AG20443 (cell line): ENCODE measurements at regions not wholly inside any gene's neighbourhood (a gene's known extent, or its start where the extent isn't known, plus 50 kb on each side); places are given as distances from the start of the nearest gene placed in this dataset.
A peak's percentile ranks its signal among the peaks of the same experiment; 100 is the strongest.
"Not testable (repeated sequence)": the region's sequence is repeated elsewhere in the genome, so short reads cannot be mapped to it uniquely, and the experiment has no call there.

ENCODE experiments used
- DNase-seq: peaks from one replicate; pipeline ENCODE4 v3.0.0; 2012; ENCODE audit warnings: low spot score, mixed read lengths

DNA sequence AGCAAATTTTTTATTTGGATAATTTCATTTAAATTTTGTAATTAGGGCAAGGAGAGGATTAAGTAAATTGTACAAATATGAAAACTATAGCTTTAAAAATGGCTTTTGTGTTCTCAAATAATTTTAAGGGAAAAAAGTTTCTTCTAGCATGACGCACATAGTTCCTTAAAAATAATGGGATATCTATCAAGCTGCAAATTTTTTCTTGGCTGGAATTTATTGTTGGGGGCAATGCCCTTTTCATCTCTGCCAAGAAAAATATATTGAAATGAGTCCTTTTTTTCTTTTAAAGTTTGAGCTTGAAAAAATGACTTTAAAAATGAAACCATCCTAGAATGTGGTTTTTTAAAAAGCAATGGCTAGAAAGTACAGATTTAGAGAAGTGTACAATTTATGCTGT is 154.4 kb upstream of the UGT8 start:
- DNase-seq: no peak

DNA sequence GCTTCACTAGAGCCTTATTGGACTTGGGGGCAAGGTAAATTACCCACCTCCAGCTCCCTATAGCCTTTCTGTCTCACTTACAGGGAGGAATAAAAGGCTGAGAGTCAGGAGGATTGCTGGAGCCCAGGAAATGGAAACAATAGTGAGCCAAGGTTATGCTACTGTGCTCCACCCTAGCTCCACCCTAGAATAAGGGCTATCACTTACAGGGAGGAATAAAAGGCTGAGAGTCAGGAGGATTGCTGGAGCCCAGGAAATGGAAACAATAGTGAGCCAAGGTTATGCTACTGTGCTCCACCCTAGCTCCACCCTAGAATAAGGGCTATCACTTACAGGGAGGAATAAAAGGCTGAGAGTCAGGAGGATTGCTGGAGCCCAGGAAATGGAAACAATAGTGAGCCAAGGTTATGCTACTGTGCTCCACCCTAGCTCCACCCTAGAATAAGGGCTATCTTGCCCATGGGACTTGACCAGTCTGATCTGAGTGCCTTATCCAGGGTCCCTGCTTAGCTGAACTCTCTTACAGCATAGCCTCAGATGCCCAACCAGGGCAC is 150.6 kb upstream of the UGT8 start:
- DNase-seq: not testable (repeated sequence)

DNA sequence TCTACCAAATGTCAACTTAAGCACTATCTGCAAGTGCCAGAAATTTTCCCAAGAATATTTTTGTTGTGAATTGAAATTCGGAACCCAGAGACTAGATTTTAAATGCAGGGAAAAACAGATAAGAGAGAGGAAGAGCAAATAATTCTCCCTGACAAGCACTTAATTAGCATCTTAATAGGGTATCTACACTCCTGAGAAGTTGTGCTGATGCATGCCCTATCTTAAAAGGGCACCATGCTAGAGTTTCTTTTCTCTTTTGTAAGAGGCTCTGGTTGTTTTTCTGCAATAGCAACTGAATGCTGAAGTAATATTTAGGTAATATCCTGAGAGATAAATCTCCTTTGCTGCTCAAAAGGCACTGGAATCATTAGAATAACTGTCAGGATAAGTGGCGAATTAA is 139.9 kb upstream of the UGT8 start:
- no peak for DNase-seq

DNA sequence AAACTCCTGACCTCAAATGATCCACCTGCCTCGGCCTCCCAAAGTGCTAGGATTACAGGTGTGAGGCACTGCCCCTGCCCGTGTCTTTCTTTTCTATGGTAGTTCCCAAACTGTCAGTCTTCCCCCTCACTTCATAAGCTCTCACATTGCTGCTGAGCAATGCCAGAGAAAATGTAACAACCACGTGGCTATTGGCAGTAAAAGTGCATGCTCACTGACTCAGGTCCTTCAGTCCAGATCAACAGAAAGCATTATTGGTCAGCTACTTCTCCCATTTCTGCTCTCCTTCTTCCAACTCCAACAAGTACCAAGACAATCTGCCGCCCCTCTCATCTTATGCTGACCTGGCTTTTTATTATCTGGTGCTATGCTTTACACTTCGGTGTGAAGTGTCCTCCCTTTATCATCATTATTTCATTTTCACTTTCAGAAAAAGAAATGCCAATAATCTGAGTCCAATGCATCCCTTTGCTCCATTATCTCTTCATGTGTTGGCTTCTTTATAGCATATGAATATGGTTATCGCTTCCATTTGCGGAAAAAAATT is 133.8 kb upstream of the UGT8 start:
- peak; percentile 13 for DNase-seq

DNA sequence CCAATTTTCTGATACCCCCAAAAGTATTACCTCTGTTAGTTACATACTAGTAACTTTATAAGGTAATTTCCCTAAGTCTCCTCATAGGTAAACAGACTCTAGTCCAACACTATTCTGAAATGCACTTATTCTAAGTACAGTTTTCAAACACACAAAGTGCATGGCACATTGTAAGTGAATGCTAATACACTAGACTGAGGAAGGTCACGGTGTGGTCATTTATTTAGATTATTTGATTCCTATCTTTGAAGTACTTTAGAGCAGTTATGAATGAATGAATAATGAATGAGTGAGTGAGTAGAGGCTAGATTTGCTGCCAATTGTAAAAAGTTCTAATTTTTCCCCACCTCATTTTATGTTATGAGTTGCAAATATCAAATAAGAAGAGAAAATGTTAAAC is 132.8 kb upstream of the UGT8 start:
- no peak for DNase-seq

DNA sequence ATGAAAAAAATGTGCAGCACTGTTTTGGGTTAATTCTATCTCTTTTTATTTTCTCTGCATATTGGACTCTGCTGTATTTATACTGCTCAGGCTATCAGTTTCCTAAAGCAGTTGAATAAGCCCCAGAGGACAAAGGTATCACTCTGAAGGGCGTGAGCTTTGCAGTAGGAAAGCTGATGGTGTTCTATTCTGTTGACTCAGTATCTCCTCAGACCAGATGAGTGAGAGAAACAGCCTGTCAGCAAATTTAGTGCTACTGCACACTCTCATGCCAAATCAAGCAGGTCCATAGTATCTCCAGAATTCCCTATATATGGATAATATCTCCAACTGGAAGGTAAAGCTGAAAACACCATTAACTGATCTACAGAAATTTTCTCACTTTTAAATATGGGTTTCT is 132.3 kb upstream of the UGT8 start:
- DNase-seq: no peak

DNA sequence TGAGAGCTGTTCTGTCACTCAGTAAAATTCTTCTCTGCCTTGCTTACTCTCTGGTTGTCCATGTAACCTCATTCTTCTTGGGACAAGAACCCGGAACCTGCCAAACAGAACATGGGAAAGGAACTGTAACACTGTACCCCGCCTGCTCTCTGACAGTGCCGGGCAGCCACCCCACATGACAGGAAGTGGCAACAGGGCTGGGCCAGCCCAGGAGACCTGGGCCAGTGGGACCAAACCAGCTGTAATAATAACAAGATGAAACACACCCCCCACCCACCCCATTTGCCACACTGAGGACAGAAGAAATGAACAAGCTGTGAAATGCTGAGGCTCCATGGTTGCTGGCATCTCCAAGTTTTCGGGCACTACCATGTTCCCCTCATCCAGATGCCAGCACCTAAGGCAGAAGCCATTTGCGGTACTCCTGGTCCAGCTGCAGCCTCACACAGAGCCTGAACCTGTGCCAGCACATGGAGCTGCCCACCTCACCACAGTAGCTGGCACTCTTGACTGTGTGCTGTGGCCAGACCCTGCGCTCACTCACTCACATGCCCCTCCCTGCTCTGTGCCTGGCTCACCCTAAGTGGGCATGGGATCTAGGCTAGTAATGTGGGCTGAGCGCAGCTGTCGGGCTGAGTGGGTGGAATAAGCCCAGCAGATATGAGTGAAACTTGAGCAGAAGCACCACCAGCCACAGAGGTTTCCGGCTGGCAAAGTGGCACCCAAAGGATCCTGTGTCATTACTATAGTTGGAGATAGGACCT is 126.2 kb upstream of the UGT8 start:
- DNase-seq: no peak

DNA sequence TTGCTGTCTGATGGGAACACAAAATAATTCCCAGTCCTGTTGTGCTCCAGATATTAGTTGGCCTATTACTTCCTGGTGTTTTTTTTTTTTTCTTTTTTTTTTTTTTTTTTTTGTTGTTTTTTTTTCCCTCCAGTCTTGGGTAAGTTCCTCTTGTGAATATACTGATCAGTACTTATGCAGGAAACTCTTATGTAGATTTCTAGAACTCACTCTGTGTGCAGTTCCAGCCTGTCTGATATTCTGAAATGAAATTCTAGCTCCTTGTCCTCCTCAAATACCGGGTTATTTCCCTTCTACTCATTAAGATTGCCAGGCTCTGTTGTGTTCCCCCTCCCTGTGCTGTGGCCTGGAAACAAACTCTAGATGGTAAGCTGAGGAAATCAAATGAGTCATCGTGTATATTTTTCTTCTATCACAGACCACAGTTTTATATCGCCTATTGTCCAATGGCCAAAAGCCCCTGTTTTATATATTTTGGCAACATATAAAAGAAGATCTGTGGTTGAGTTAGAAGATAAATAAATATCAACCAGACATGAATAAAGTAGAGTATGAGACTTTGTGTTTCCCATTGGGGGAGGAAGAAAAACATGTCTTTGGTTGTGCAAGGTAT is 124.3 kb upstream of the UGT8 start:
- DNase-seq: no peak

DNA sequence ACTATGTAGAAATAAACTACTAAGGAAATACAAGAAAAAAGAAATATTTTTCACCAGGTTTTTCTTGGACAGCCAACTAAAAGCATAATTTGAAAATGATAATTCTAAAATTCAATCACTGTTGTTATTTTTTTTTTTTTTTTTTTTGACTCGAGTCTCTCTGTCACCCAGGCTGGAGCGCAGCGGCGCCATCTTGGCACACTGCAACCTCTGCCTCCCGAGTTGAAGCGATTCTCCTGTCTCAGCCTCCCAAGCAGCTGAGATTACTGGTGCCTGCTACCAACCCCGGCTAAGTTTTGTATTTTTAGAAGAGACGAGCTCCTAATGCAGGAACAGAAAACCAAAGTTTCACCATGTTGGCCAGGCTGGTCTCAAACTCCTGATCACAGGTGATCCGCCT is 122.3 kb upstream of the UGT8 start:
- DNase-seq: no peak

DNA sequence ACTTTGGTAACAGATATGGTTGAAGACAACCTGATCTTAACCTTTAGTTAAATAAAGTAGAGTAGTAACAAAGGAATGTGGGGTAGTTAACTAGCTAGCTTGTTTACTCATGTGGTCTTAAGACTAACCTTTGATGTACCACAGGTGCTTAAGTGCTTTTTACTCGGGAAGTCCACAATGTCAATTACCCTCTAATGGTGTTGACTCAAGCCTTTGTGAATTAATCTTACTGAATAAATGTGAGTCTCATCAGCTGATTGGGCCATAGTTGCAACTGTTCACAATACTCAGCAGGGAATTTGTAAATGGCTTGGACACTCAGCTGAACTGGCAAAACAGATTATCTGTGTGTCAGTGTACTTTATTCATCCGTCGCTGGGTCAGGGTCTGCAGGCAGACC is 119.0 kb upstream of the UGT8 start:
- no peak for DNase-seq

DNA sequence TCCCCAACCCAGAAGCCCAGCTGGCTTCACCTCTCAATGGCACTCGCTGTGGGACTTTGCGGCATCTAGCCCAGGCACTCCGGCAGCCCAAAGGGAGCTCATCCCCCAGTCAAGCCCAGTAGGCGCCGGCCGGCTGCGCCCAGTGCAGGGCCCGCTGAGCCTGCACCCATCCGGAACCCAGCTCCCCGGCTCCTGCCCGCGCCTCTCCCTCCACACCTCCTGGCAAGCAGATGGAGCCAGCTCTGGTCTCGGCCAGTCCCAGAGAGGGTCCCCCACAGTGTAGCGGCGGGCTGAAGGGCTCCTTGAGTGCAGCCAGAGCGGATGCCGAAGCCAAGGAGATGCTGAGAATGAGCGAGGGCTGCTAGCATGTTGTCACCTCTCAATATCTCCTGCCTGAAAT is 116.8 kb upstream of the UGT8 start:
- DNase-seq: no peak

DNA sequence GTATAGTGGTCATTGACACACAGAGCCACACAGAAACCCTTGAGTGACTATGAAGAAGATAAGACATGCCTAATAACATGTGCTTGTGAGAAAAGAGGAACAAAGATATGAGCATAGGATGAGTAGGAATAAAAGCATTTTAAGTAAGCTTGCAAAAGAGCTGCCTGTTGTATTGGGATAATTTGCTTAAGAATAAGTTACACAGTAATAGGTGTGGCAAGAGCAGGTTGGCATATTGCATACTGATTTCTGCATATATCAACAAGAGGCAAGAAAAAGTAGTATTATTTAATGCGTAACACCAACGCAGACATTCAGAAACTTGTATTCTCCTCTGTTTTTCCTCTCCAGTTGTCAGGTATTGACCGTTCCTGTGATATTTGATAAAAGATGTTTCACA is 111.5 kb upstream of the UGT8 start:
- DNase-seq: no peak

DNA sequence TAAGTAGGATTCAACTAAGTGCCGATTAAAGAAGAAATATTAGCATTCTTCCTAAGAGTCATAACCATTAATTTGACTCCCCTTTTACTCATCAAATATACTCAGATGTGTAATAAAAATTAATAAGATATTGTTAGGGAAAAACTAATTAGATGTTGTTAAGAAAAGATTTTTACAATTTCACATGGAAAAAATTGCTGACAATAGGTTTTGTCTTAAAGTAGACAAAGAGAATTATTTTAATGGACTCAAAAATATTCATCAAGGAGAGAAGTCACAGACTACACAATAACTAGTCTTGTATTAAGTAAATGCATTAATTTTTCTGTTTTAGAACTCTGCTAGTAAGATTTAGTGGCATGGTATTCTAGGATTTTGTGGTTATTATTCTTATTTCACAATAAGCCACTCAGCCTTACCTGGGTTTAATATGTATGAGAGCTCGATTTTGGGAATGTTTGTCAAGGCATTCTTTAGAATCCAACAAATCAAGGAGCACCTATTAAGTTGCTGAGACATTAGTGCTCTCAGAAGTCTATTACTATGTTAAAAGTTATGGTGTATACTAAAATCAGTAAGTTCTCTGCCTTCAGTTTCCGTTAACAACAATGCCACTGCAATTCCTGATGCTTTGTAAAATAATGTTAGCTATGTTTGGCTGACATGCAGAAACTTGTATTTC is 110.2 kb upstream of the UGT8 start:
- DNase-seq: no peak

DNA sequence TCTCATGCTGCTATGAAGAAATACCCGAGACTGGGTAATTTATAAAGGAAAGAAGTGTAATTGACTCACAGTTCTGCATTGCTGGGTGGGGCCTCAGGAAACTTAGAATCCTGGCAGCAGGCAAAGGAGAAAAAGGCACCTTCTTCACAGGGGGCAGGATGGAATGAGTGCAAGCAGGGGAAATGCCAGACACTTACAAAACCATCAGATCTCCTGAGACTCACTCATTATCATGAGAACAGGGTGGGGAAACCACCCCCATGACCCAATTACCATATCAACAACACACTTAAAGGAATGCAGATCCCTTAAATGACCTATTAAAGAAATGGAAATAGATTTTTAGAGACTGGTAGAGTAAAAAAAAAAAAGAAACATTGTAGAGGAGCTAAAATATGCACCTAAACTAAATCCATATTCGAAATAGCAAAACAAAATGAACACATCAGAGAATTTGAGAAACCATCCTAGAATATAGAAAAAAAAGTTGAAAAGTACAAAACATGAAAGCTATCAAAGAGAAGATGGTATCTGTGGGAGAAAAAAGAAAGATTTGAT is 104.3 kb upstream of the UGT8 start:
- no peak for DNase-seq

DNA sequence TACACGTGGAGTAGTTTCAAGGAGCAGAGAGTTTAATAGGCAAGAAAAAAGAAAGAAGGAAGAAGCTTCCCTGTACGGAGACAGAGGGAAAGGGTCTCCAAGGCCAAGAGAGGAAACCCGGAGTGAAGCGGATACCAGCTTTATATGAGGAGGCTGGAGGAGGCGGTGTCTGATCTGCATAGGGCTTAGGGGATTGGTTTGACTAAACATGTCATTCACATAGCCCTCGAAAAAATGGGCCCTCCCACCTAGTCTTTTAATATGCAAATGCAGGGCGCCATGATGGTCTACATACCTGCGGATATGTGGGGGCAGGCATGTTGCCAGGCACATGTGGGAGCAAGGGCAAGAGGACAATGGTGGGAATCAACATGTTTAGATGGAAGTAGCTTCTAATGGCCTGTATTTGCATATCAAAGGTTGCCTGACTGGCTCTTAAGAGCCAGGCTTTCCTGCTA is 103.1 kb upstream of the UGT8 start:
- no peak for DNase-seq

DNA sequence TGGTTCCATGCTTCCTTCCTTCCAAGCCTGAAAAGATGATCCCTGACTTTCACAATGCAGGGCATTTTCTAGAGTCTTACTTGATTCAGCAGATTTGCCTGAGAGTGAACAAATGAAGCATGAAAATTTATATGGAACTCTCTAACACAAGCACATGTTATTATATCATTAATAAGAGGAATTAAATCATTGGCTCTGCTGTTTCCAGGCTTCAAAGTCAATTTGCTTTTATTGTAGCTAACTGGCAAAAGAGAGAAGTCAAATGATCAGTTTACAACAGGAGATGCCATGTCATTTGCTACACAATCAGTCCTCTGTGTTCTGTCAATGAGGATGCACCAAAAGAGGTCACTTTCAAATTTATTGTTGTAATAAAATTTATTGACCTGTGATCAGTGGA is 101.5 kb upstream of the UGT8 start:
- DNase-seq: no peak

DNA sequence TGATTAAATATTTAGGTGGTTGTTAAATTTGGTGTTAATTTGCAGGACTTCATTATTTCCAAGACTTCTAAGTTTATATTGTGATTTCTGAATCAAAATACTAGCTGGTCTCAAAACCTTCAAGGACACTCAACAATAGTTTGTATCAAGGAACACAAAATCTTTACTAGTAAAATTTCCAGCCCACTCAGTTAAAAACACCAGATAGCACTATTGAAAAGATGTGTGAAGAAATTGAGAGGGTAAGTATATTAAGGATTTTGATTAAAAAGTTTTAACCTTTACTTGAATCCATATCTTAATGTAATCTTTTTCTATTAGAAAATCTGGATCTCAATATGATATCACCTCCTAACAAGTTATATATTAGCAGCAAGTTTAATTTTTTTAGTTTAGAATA is 89.3 kb upstream of the UGT8 start:
- DNase-seq: no peak

DNA sequence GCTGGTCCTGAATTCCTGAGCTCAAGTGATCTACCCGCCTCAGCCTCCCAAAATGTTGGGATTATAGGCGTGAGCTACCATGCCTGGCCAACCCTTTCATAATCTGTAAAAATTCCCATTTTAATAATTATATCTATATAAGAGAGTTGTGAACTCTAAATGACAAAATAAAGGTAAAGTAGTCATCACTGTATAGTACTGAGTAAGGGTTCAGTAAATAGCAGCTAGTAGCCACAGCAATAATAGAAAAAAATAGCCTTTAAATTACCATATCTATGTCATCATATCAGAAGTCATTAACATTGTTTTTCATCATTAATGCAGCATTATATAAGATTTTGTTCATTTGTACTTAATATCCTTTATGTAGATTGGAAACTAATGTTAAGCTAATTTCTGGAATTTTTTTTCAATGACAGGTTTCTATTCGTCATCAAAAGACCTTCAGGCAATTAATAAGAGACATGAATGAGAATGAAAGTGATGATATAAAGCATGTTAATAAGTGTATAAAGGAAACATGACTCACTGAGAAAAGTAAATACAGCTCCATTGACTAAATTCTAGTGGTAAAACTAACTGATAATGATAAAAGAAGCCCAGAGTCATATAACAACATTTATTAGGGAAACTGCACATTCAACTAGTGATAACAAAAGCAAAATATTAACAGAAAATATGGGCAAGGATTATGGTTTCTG is 85.9 kb upstream of the UGT8 start:
- no peak for DNase-seq

DNA sequence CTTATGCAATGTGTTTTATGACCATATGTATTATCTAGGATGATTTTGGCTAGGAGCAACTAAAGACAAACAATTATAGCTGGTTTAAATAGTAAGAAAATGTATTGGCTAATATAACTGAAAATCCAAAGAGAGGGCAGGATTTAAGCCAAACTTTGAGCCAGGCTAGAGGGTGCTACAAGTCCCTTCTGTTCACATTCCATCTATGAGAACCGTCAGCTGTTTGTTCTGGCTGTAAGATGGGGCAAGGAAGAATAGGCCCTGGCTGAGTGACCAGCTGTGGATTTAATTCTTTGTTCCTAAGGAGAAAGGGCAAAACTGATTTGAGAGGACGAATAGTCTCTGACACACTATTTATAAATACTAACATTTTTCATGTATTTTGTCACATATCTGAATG is 79.2 kb upstream of the UGT8 start:
- no peak for DNase-seq

DNA sequence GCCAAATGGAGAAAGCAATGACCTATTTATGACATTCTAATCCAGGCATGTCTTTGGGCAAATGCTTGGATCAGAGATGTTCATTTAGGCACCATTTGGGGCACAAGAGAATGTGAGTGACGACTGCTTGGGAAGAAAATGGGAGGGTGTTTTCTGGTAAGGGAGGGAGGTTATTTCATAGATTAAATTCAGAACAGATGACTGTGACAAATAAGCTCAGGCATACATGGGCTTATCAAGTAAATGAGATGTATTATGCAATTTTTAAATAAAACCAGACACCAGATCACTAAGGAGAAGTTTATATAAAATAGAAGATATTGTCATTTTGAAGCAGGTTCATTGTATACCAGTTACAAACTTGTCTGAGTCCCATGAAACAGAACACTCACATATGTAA is 71.4 kb upstream of the UGT8 start:
- no peak for DNase-seq

DNA sequence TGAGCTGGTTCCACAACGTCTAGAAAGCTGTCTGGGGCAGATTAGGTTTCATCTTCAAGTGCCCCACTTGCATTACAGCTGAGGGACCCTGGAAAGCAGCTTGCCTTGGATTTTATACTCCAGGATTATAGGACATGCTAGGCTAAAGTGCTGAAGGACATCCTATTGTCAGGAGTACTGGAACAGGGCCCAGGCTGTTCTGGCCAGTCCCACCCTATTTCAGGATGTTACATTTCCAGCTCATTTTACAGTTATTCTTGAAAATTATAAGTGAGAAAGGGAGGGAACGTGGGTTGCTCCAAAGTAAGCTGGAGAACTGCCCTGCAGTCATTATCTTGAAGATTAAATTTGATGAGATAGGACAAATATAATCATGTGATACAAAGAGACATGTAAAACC is 71.0 kb upstream of the UGT8 start:
- no peak for DNase-seq

DNA sequence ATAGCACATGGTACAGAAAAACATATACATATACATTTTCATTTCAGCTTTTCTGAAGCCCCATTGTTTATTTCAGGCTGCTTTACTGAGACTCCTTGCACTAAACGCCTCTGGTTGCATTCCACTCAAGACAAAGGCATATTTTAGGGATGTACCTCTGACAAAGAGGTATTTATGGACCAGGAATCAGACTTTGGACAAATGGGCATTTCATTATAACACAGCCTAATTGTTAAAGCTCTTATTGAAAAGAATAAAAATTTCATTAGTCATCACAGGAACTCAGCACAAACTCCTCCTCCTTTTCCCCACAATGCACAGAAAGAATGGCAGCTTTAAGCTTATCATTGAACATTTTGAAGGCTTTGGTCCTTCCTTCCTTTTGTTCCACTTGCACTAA is 62.9 kb upstream of the UGT8 start:
- DNase-seq: no peak
